HL-60 (cell line): ENCODE measurements at regions not wholly inside any gene's neighbourhood (a gene's known extent, or its start where the extent isn't known, plus 50 kb on each side); places are given as distances from the start of the nearest gene placed in this dataset.

ENCODE experiments used
- CTCF ChIP-seq: IDR thresholded peaks from one replicate; pipeline ENCODE4 v1.5.1; 2011; ENCODE audit warnings: low read length, control low read depth, inconsistent platforms; ENCODE audit not compliant: insufficient read depth
- POLR2AphosphoS5 ChIP-seq: IDR thresholded peaks from 2 replicates; pipeline ENCODE4 v1.6.1; 2012; ENCODE audit warnings: low read depth
- TF ChIP-seq, protein P1 (sequence below): IDR thresholded peaks from 2 replicates; pipeline ENCODE4 v1.6.1; 2012; ENCODE audit warnings: low read depth; ENCODE audit not compliant: insufficient replicate concordance

DNA sequence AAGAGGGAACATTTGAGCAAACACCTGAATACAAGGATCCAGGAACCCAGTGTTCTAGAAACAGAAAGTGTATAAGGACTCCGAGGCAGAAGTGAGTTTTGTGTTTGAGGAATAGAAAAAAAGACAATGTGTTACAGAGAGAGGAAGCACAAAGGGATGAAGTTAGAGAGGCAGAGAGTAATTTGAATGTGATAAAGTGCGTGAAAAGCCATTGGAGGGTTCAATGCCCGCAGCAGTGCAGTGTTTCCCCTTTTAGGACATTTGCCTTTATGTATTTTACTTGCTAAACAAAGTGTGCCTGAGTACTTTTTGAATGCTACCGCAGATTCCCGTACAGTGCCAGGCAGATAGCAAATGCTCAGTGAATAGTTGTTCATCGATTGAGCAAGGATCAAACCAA is 508.5 kb downstream of the RAB38 start:
- TF ChIP-seq CTCF, result no peak
- TF ChIP-seq, protein P1, sequence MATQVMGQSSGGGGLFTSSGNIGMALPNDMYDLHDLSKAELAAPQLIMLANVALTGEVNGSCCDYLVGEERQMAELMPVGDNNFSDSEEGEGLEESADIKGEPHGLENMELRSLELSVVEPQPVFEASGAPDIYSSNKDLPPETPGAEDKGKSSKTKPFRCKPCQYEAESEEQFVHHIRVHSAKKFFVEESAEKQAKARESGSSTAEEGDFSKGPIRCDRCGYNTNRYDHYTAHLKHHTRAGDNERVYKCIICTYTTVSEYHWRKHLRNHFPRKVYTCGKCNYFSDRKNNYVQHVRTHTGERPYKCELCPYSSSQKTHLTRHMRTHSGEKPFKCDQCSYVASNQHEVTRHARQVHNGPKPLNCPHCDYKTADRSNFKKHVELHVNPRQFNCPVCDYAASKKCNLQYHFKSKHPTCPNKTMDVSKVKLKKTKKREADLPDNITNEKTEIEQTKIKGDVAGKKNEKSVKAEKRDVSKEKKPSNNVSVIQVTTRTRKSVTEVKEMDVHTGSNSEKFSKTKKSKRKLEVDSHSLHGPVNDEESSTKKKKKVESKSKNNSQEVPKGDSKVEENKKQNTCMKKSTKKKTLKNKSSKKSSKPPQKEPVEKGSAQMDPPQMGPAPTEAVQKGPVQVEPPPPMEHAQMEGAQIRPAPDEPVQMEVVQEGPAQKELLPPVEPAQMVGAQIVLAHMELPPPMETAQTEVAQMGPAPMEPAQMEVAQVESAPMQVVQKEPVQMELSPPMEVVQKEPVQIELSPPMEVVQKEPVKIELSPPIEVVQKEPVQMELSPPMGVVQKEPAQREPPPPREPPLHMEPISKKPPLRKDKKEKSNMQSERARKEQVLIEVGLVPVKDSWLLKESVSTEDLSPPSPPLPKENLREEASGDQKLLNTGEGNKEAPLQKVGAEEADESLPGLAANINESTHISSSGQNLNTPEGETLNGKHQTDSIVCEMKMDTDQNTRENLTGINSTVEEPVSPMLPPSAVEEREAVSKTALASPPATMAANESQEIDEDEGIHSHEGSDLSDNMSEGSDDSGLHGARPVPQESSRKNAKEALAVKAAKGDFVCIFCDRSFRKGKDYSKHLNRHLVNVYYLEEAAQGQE, result no peak
- TF ChIP-seq POLR2AphosphoS5, result no peak
